ENCODE measurements at regions not wholly inside any gene's neighbourhood (a gene's known extent, or its start where the extent isn't known, plus 50 kb on each side); places are given as distances from the start of the nearest gene placed in this dataset.

DNA sequence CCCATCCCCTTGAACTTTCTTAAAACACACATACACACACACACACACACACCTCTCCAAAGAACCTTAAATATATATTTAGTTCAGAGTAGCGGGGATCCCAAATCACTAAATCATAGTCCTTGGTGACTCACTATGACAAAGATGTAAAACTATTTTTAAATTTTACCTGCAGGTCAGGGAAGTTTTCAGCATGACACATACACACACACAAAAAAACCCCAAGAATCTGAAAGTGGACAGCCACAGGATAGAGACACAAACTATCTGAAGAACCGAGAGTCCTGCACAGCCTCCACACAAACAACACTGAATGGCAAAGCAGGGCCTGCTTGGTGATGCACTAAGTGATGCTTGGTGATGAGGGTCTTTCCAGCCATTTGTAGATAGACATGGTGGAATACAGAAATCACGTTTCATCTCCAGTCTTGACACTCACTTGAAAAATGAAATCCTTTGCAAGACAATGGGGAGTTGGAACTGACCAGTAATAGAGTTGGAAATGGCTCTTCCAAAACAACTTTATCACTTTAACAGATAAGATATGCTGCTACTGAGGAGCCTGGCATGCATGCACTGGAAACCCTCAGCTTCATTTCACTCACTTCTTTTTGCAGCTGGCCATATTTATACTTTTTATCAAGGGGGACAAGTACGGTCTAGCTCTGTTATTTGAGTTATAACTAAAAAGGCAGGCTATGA lies 307.3 kb downstream of the RAPGEF2 start:
- TF ChIP-seq, protein P1, sequence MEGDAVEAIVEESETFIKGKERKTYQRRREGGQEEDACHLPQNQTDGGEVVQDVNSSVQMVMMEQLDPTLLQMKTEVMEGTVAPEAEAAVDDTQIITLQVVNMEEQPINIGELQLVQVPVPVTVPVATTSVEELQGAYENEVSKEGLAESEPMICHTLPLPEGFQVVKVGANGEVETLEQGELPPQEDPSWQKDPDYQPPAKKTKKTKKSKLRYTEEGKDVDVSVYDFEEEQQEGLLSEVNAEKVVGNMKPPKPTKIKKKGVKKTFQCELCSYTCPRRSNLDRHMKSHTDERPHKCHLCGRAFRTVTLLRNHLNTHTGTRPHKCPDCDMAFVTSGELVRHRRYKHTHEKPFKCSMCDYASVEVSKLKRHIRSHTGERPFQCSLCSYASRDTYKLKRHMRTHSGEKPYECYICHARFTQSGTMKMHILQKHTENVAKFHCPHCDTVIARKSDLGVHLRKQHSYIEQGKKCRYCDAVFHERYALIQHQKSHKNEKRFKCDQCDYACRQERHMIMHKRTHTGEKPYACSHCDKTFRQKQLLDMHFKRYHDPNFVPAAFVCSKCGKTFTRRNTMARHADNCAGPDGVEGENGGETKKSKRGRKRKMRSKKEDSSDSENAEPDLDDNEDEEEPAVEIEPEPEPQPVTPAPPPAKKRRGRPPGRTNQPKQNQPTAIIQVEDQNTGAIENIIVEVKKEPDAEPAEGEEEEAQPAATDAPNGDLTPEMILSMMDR (IDR thresholded peaks at IDR 0.05): no peak
- H2AFZ ChIP-seq: no peak overlapping the region
- H3K9ac ChIP-seq: no peak overlapping the region
- no peaks in the 10 kb centered on the region for H3K9me3 ChIP-seq (ENCODE audit: control insufficient read depth, low read length)
- H3K36me3 ChIP-seq (ENCODE audit: control insufficient read depth, insufficient read depth, low read length): no peaks in the 10 kb centered on the region
- no peak overlapping the region for H3K4me2 ChIP-seq (ENCODE audit: low read length)
- no peaks in the 10 kb centered on the region for H3K4me1 ChIP-seq
- no peak overlapping the region for H3K4me3 ChIP-seq (ENCODE audit: low read depth, low read length)
- H3K27me3 ChIP-seq (ENCODE audit: control insufficient read depth, insufficient read depth, low read length): no peaks in the 10 kb centered on the region
- no peaks in the 10 kb centered on the region for H3K79me2 ChIP-seq
- no peak overlapping the region for H3K27ac ChIP-seq

- TF ChIP-seq, protein P1 (IDR thresholded peaks at IDR 0.05): no peak
- Histone ChIP-seq H3K27ac (no peak overlapping the region), H3K27me3 (ENCODE audit: control insufficient read depth, insufficient read depth, low read length) (no peaks in the 10 kb centered on the region), H3K9ac (no peak overlapping the region), H3K36me3 (ENCODE audit: control insufficient read depth, insufficient read depth, low read length) (no peaks in the 10 kb centered on the region), H2AFZ (no peak overlapping the region), H3K4me1 (no peaks in the 10 kb centered on the region), H3K4me3 (ENCODE audit: low read depth, low read length) (no peak overlapping the region), H3K9me3 (ENCODE audit: control insufficient read depth, low read length) (no peaks in the 10 kb centered on the region), H3K79me2 (no peaks in the 10 kb centered on the region), H3K4me2 (ENCODE audit: low read length) (no peak overlapping the region)
Observed at GRCh38 chr4:159410891-159411290, 308.0 kb downstream of the RAPGEF2 start.

GRCh38 chr4:159413306-159413943 lies 310.5 kb downstream of the RAPGEF2 start:
- Histone ChIP-seq H3K36me3 (ENCODE audit: control insufficient read depth, insufficient read depth, low read length) (no peaks in the 10 kb centered on the region), H3K9ac (no peak overlapping the region), H3K4me3 (ENCODE audit: low read depth, low read length) (no peak overlapping the region), H2AFZ (no peak overlapping the region), H3K4me1 (peaks cover 2% of the 10 kb centered on the region), H3K4me2 (ENCODE audit: low read length) (no peak overlapping the region), H3K79me2 (no peaks in the 10 kb centered on the region), H3K9me3 (ENCODE audit: control insufficient read depth, low read length) (no peaks in the 10 kb centered on the region), H3K27me3 (ENCODE audit: control insufficient read depth, insufficient read depth, low read length) (no peaks in the 10 kb centered on the region), H3K27ac (no peak overlapping the region)
- TF ChIP-seq, protein P1 (IDR thresholded peaks at IDR 0.05): no peak

DNA sequence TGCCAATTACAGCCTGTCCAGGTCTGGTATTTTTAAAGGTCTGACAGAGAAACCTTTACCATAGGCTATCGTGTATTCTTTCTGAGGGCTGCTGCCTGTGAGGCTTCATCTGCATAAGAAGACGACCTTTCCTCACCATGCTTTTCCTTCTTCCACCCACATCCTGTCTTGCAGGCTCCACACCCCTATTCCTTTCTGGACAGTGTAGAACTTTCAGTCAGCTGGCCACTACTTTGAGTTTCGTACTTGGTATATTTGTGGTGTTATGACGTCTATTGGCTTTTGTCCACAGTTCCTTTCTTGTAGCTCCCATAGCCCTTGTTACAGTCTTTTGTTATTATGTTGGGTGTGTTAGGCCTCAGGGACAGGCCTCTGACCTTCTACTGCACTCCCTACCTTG lies 311.4 kb downstream of the RAPGEF2 start:
- Histone ChIP-seq H3K9me3 (ENCODE audit: control insufficient read depth, low read length) (no peaks in the 10 kb centered on the region), H3K4me2 (ENCODE audit: low read length) (no peak overlapping the region), H3K27ac (no peak overlapping the region), H3K4me3 (ENCODE audit: low read depth, low read length) (no peak overlapping the region), H2AFZ (no peak overlapping the region), H3K4me1 (peaks cover 2% of the 10 kb centered on the region), H3K79me2 (no peaks in the 10 kb centered on the region), H3K36me3 (ENCODE audit: control insufficient read depth, insufficient read depth, low read length) (no peaks in the 10 kb centered on the region), H3K9ac (no peak overlapping the region), H3K27me3 (ENCODE audit: control insufficient read depth, insufficient read depth, low read length) (no peaks in the 10 kb centered on the region)
- TF ChIP-seq, protein P1 (IDR thresholded peaks at IDR 0.05): no peak

GRCh38 chr4:159416073-159416472 lies 313.2 kb downstream of the RAPGEF2 start:
- TF ChIP-seq, protein P1 (IDR thresholded peaks at IDR 0.05): no peak
- Histone ChIP-seq H3K4me2 (ENCODE audit: low read length) (no peak overlapping the region), H3K27me3 (ENCODE audit: control insufficient read depth, insufficient read depth, low read length) (no peaks in the 10 kb centered on the region), H3K9ac (no peak overlapping the region), H3K27ac (no peak overlapping the region), H3K4me1 (peaks cover 2% of the 10 kb centered on the region), H3K4me3 (ENCODE audit: low read depth, low read length) (no peak overlapping the region), H3K36me3 (ENCODE audit: control insufficient read depth, insufficient read depth, low read length) (no peaks in the 10 kb centered on the region), H3K9me3 (ENCODE audit: control insufficient read depth, low read length) (no peaks in the 10 kb centered on the region), H3K79me2 (no peaks in the 10 kb centered on the region), H2AFZ (no peak overlapping the region)

All from parathyroid adenoma (tissue), 2 donors.